Keratinocyte (primary cell): ENCODE measurements at regions not wholly inside any gene's neighbourhood (a gene's known extent, or its start where the extent isn't known, plus 50 kb on each side); places are given as distances from the start of the nearest gene placed in this dataset.

Source experiments
- DNase-seq: peaks from one replicate; pipeline ENCODE4 v3.0.0-alpha.2; 2011; ENCODE audit warnings: low read depth, missing footprints, low spot score
- FAIRE-seq: peaks from 2 replicates; lab custom pipeline; 2011; peaks lifted over from hg19 to GRCh38; lab: Jason Lieb, UNC
- H2AFZ ChIP-seq: 2 replicates; pipeline ENCODE4 v1.6.0; 2012; ENCODE audit warnings: low read length, control low read depth, inconsistent platforms; ENCODE audit not compliant: control insufficient read depth
- H3K27ac ChIP-seq: 2 replicates; pipeline ENCODE4 v1.5.1; 2011; ENCODE audit warnings: low read length; ENCODE audit not compliant: control insufficient read depth, insufficient read depth
- H3K27me3 ChIP-seq: 3 replicates; pipeline ENCODE4 v1.6.0; 2011; ENCODE audit warnings: low read length; ENCODE audit not compliant: control insufficient read depth, insufficient read depth; ENCODE audit errors: extremely low read depth
- H3K36me3 ChIP-seq, 2 experiments: 2 replicates in 1 of 2; 3 replicates in 1 of 2; pipeline ENCODE4 v1.5.1; 2011; ENCODE audit warnings: low read length in 2 of 2, mild to moderate bottlenecking in 1 of 2; ENCODE audit not compliant: control insufficient read depth in 2 of 2, insufficient read depth in 2 of 2; ENCODE audit errors: extremely low read depth in 1 of 2
- H3K4me1 ChIP-seq: 3 replicates; pipeline ENCODE4 v1.5.1; 2011; ENCODE audit warnings: low read length; ENCODE audit not compliant: control insufficient read depth, insufficient read depth; ENCODE audit errors: extremely low read depth
- H3K4me2 ChIP-seq: 3 replicates; pipeline ENCODE4 v1.6.0; 2011; ENCODE audit warnings: low read depth, low read length; ENCODE audit not compliant: control insufficient read depth, insufficient read depth; ENCODE audit errors: extremely low read depth
- H3K4me3 ChIP-seq, 3 experiments: fragments of 200-600 bp in 1 of 3; sonication (generic) in 1 of 3; 2 replicates in 2 of 3; 3 replicates in 1 of 3; pipeline ENCODE4 v1.5.1; 2011 to 2016; ENCODE audit warnings: low read length in 3 of 3, mild to moderate bottlenecking in 3 of 3, control low read depth in 2 of 3, inconsistent platforms in 1 of 3, low read depth in 1 of 3, mixed read lengths in 1 of 3, mixed run types in 1 of 3, moderate library complexity in 1 of 3; ENCODE audit not compliant: control insufficient read depth in 2 of 3, insufficient read depth in 2 of 3; ENCODE audit errors: extremely low read depth in 1 of 3
- H3K79me2 ChIP-seq: 2 replicates; pipeline ENCODE4 v1.6.0; 2012; ENCODE audit warnings: low read length; ENCODE audit not compliant: control insufficient read depth, insufficient read depth
- H3K9ac ChIP-seq: 3 replicates; pipeline ENCODE4 v1.6.0; 2011; ENCODE audit warnings: low read length; ENCODE audit not compliant: control insufficient read depth, insufficient read depth; ENCODE audit errors: extremely low read depth
- H3K9me1 ChIP-seq: 3 replicates; pipeline ENCODE4 v1.6.0; 2011; ENCODE audit warnings: low read length; ENCODE audit not compliant: control insufficient read depth, insufficient read depth; ENCODE audit errors: extremely low read depth
- H3K9me3 ChIP-seq: 2 replicates; pipeline ENCODE4 v1.5.1; 2012; ENCODE audit warnings: low read depth, low read length; ENCODE audit not compliant: control insufficient read depth
- H4K20me1 ChIP-seq: 3 replicates; pipeline ENCODE4 v1.6.0; 2011; ENCODE audit warnings: low read length; ENCODE audit not compliant: control insufficient read depth, insufficient read depth; ENCODE audit errors: extremely low read depth
- CTCF ChIP-seq, 3 experiments: IDR thresholded peaks in 1 of 3; conservative IDR thresholded peaks in 1 of 3; optimal IDR thresholded peaks in 1 of 3; 2 replicates in 2 of 3; 3 replicates in 1 of 3; pipeline versions ENCODE3 to v1.5.1; 2011; ENCODE audit warnings: low read length in 3 of 3, mild to moderate bottlenecking in 3 of 3, moderate library complexity in 2 of 3, control low read depth in 1 of 3, inconsistent platforms in 1 of 3; ENCODE audit not compliant: insufficient read depth in 2 of 3; ENCODE audit errors: extremely low read depth in 1 of 3
- EZH2 ChIP-seq: IDR thresholded peaks from one replicate; pipeline ENCODE4 v1.6.1; 2012; ENCODE audit warnings: inconsistent platforms, mild to moderate bottlenecking, low read length, moderate library complexity
- dilution Hi-C: fragments of 300-500 bp; cut with MboI; formaldehyde crosslinking; loops from one replicate; pipeline ENCODE4 v1.7.0; 2020; ENCODE audit warnings: low sequenced_read_pairs; ENCODE audit not compliant: extremely low pct_ligation_motif_present

- Histone ChIP-seq H3K4me3 (no peak overlapping the region), H3K9ac (no peak overlapping the region), H4K20me1 (no peaks in the 10 kb centered on the region), H2AFZ (no peak overlapping the region), H3K4me2 (no peak overlapping the region), H3K27me3 (no peaks in the 10 kb centered on the region), H3K9me1 (no peaks in the 10 kb centered on the region), H3K79me2 (no peaks in the 10 kb centered on the region), H3K4me1 (peaks cover 12% of the 10 kb centered on the region), H3K27ac (no peak overlapping the region), H3K9me3 (no peaks in the 10 kb centered on the region), H3K36me3 (no peaks in the 10 kb centered on the region)
- no peak for FAIRE-seq
- no peak for TF ChIP-seq EZH2
- no peak for TF ChIP-seq CTCF (optimal IDR thresholded peaks at IDR 0.05 in 1 of 3, IDR thresholded peaks at IDR 0.05 in 1 of 3, conservative IDR thresholded peaks at IDR 0.05 in 1 of 3; ENCODE audit: extremely low read depth in 1 of 3, insufficient read depth in 2 of 3, low read length in 3 of 3)
- DNase-seq, result no peak
- dilution Hi-C loops, result no loop called here
Measured at GRCh38 chr1:99587008-99587407, 58.9 kb upstream of the PALMD start.

- Histone ChIP-seq H3K36me3 (no peaks in the 10 kb centered on the region), H3K4me3 (no peak overlapping the region), H3K27me3 (no peaks in the 10 kb centered on the region), H3K4me1 (peaks cover 12% of the 10 kb centered on the region), H3K9ac (no peak overlapping the region), H2AFZ (no peak overlapping the region), H3K79me2 (no peaks in the 10 kb centered on the region), H4K20me1 (no peaks in the 10 kb centered on the region), H3K4me2 (no peak overlapping the region), H3K9me1 (no peaks in the 10 kb centered on the region), H3K9me3 (no peaks in the 10 kb centered on the region), H3K27ac (no peak overlapping the region)
- no peak for FAIRE-seq
- dilution Hi-C loops, result no loop called here
- TF ChIP-seq CTCF (optimal IDR thresholded peaks at IDR 0.05 in 1 of 3, IDR thresholded peaks at IDR 0.05 in 1 of 3, conservative IDR thresholded peaks at IDR 0.05 in 1 of 3; ENCODE audit: extremely low read depth in 1 of 3, insufficient read depth in 2 of 3, low read length in 3 of 3) (no peak), EZH2 (no peak)
- DNase-seq, result no peak
Measured at GRCh38 chr1:99589186-99589636, 56.7 kb upstream of the PALMD start.
